OCI-LY3 (cell line): ENCODE measurements at regions not wholly inside any gene's neighbourhood (a gene's known extent, or its start where the extent isn't known, plus 50 kb on each side); places are given as distances from the start of the nearest gene placed in this dataset.
"Not testable (repeated sequence)": the region's sequence is repeated elsewhere in the genome, so short reads cannot be mapped to it uniquely, and the experiment has no call there.

ENCODE experiments used
- H2AFZ ChIP-seq: fragments of 200-600, 300-600 bp; shearing (Covaris generic); 2 replicates; pipeline ENCODE4 v1.6.0; 2014; ENCODE audit warnings: antibody characterized with exemption, low read depth, low read length
- H3K27ac ChIP-seq: fragments of 200-600, 300-600 bp; sonication (generic); 2 replicates; pipeline ENCODE4 v1.5.1; 2014; ENCODE audit warnings: mild to moderate bottlenecking, low read length, moderate library complexity, mixed read lengths
- H3K27me3 ChIP-seq: fragments of 200-600, 300-600 bp; sonication (generic); 2 replicates; pipeline ENCODE4 v1.6.1; 2014; ENCODE audit warnings: low read depth, low read length, mixed read lengths
- H3K36me3 ChIP-seq: fragments of 200-600, 300-600 bp; sonication (generic); replicated peaks from 2 replicates; pipeline ENCODE3; 2014; ENCODE audit warnings: low read depth, low read length, mixed read lengths
- H3K4me1 ChIP-seq: fragments of 300-600, 200-600 bp; sonication (generic); 2 replicates; pipeline ENCODE4 v1.6.1; 2014; ENCODE audit warnings: low read length, mixed read lengths
- H3K4me2 ChIP-seq: fragments of 200-600, 300-600 bp; sonication (generic); 2 replicates; pipeline ENCODE4 v1.6.1; 2014; ENCODE audit warnings: low read length, mixed read lengths
- H3K4me3 ChIP-seq: fragments of 300-600, 200-600 bp; sonication (generic); 2 replicates; pipeline ENCODE4 v1.5.1; 2014; ENCODE audit warnings: antibody characterized with exemption, mild to moderate bottlenecking, low read length, moderate library complexity
- H3K79me2 ChIP-seq: fragments of 300-600, 200-600 bp; shearing (Covaris generic); 2 replicates; pipeline ENCODE4 v1.6.1; 2014; ENCODE audit warnings: mild to moderate bottlenecking, low read length, mixed read lengths
- H3K9ac ChIP-seq: fragments of 300-600, 200-600 bp; shearing (Covaris generic); 2 replicates; pipeline ENCODE4 v1.6.0; 2014; ENCODE audit warnings: mild to moderate bottlenecking, low read length, moderate library complexity
- H3K9me3 ChIP-seq: fragments of 200-600, 300-600 bp; shearing (Covaris generic); 2 replicates; pipeline ENCODE4 v1.6.1; 2014; ENCODE audit warnings: low read length, mixed read lengths; ENCODE audit not compliant: insufficient read depth
- H4K20me1 ChIP-seq: fragments of 200-600, 300-600 bp; sonication (generic); 2 replicates; pipeline ENCODE4 v1.6.1; 2016; ENCODE audit warnings: low read length, mixed read lengths; ENCODE audit not compliant: insufficient read depth
- EZH2phosphoT487 ChIP-seq: fragments of 200-600 bp; shearing (Covaris generic); IDR thresholded peaks from 2 replicates; pipeline ENCODE4 v1.6.1; 2018; ENCODE audit warnings: antibody characterized with exemption, mixed run types, low read depth
- TF ChIP-seq, protein P1 (sequence below): fragments of 200-600, 300-600 bp; sonication (generic); IDR thresholded peaks from 2 replicates; pipeline ENCODE4 v1.5.1; 2014; ENCODE audit warnings: antibody characterized with exemption, low read length, low read depth

DNA sequence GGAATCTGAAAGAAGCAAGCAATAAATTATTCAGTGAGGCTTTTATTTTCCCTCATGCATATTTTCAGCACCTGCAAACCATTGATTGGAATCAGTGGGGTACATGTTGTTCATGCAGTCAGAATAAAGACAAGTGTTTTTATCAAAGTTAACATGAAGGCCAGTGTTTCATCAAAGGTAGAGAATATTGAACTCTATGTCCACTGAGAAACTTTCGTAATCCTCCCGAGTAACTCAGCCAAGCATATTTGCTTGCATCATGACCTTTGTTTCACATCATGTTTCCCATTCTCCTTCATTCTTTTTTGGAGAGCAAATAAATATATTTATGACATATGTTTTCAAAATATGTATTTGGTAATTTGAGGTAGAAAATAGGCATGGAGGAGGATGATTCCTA, 663.1 kb downstream of the SH2D4B start:
- no peak overlapping the region for H3K27ac ChIP-seq
- no peak overlapping the region for H3K9ac ChIP-seq
- no peak overlapping the region for H3K4me3 ChIP-seq
- H3K79me2 ChIP-seq, result no peaks in the 10 kb centered on the region
- no peaks in the 10 kb centered on the region for H3K27me3 ChIP-seq
- no peak overlapping the region for H3K4me2 ChIP-seq
- no peak overlapping the region for H2AFZ ChIP-seq
- H3K9me3 ChIP-seq, result no peaks in the 10 kb centered on the region
- no peaks in the 10 kb centered on the region for H3K36me3 ChIP-seq
- no peaks in the 10 kb centered on the region for H4K20me1 ChIP-seq
- TF ChIP-seq, protein P1, sequence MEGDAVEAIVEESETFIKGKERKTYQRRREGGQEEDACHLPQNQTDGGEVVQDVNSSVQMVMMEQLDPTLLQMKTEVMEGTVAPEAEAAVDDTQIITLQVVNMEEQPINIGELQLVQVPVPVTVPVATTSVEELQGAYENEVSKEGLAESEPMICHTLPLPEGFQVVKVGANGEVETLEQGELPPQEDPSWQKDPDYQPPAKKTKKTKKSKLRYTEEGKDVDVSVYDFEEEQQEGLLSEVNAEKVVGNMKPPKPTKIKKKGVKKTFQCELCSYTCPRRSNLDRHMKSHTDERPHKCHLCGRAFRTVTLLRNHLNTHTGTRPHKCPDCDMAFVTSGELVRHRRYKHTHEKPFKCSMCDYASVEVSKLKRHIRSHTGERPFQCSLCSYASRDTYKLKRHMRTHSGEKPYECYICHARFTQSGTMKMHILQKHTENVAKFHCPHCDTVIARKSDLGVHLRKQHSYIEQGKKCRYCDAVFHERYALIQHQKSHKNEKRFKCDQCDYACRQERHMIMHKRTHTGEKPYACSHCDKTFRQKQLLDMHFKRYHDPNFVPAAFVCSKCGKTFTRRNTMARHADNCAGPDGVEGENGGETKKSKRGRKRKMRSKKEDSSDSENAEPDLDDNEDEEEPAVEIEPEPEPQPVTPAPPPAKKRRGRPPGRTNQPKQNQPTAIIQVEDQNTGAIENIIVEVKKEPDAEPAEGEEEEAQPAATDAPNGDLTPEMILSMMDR, result no peak
- no peak for TF ChIP-seq EZH2phosphoT487
- H3K4me1 ChIP-seq, result no peaks in the 10 kb centered on the region

DNA sequence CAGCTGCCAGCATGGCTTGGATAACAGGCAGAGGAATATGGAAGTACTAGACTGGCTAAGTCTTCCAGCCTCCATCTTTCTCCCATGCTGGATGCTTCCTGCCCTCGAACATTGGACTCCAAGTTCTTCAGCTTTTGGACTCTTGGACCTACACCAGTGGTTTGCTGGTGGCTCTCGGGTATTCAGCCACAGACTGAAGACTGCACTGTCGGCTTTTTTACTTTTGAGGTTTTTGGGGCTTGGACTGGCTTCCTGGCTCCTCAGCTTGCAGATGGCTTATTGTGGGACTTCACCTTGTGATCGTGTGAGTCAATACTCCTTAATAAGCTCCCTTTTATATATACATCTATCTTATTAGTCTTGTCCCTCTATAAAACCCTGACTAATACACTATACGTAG, 667.6 kb upstream of the NRG3 start:
- not testable (repeated sequence) for H3K36me3 ChIP-seq, H2AFZ ChIP-seq, H3K27me3 ChIP-seq, H3K4me2 ChIP-seq, H3K4me1 ChIP-seq, H4K20me1 ChIP-seq, H3K9me3 ChIP-seq, H3K79me2 ChIP-seq, H3K9ac ChIP-seq, H3K27ac ChIP-seq, H3K4me3 ChIP-seq

DNA sequence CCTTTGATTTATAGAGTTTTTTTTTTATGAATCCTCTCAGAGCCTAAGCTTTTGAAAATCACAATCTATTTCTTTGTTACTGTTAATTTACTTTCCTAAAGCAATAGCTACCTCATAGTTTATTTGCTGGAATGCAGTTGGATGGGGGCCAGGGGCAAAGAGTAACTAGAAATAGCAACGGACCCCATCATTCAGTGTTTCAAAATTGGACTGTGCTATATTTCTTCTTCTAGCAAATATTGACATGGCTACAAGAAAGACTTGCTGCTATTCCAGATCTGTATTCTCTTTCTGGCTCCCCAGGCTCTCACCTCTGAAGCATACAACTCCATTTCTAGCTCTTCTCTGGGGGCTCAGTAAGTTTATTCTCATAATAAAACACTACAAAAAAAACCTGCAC, 661.6 kb upstream of the NRG3 start:
- Histone ChIP-seq H3K4me1 (no peaks in the 10 kb centered on the region), H4K20me1 (no peaks in the 10 kb centered on the region), H3K4me3 (no peak overlapping the region), H3K79me2 (no peaks in the 10 kb centered on the region), H3K27me3 (no peaks in the 10 kb centered on the region), H3K9me3 (no peaks in the 10 kb centered on the region), H3K9ac (no peak overlapping the region), H2AFZ (no peak overlapping the region), H3K4me2 (no peak overlapping the region), H3K27ac (no peak overlapping the region), H3K36me3 (no peaks in the 10 kb centered on the region)
- TF ChIP-seq EZH2phosphoT487, result no peak
- TF ChIP-seq, protein P1, result no peak

DNA sequence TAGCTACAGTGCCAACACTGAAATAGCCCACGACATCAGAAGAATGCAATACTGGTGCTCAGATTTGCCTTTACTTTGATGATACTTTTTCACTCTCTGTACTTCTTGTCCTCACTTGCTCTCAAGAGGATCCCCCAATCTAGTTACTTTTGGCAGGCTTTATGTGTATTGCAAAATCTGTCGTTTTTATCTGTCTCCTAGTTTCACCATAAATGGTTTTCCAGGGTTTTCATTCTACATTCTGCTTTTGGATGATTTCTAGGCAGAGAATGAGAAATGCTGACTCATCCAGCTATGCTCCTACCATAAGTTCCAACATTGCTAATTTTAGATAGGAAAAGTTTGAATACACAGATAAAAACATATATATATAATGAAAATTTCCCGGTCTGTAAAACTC, 659.5 kb upstream of the NRG3 start:
- Histone ChIP-seq H3K36me3 (no peaks in the 10 kb centered on the region), H3K79me2 (no peaks in the 10 kb centered on the region), H3K27ac (no peak overlapping the region), H3K4me2 (no peak overlapping the region), H2AFZ (no peak overlapping the region), H3K4me3 (no peak overlapping the region), H4K20me1 (no peaks in the 10 kb centered on the region), H3K27me3 (no peaks in the 10 kb centered on the region), H3K9ac (no peak overlapping the region), H3K9me3 (no peaks in the 10 kb centered on the region), H3K4me1 (no peaks in the 10 kb centered on the region)
- TF ChIP-seq, protein P1, result no peak
- TF ChIP-seq EZH2phosphoT487, result no peak

DNA sequence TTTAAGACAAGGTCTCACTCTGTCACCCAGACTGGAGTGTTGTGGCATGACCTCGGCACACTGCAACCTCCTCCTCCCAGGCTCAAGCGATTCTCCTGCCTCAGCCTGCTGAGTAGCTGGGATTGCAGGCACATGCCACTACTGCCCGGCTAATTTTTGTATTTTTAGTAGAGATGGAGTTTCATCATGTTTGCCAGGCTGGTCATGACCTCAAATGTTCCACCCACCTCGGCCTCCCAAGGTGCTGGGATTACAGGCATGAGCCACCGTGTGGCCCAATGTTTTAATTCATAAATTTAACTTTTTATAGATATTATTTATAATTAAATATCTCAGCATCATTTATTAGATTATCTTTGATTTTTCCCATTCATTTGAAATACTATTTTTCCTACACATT, 658.0 kb upstream of the NRG3 start:
- Histone ChIP-seq H3K4me2 (no peak overlapping the region), H3K79me2 (no peaks in the 10 kb centered on the region), H3K9ac (no peak overlapping the region), H3K27ac (no peak overlapping the region), H4K20me1 (no peaks in the 10 kb centered on the region), H2AFZ (no peak overlapping the region), H3K9me3 (no peaks in the 10 kb centered on the region), H3K4me1 (no peaks in the 10 kb centered on the region), H3K4me3 (no peak overlapping the region), H3K36me3 (no peaks in the 10 kb centered on the region), H3K27me3 (no peaks in the 10 kb centered on the region)
- TF ChIP-seq EZH2phosphoT487, result no peak
- TF ChIP-seq, protein P1, result no peak
